GM19328 (cell line): ENCODE measurements at regions not wholly inside any gene's neighbourhood (a gene's known extent, or its start where the extent isn't known, plus 50 kb on each side); places are given as distances from the start of the nearest gene placed in this dataset.
"Not testable (repeated sequence)": the region's sequence is repeated elsewhere in the genome, so short reads cannot be mapped to it uniquely, and the experiment has no call there.

ENCODE experiments used
- ATAC-seq: cut with Tn5 transposase; IDR thresholded peaks from one replicate; pipeline ENCODE4 v1.9.1; 2021; ENCODE audit warnings: mild to moderate bottlenecking, moderate library complexity; ENCODE audit not compliant: unreplicated experiment

DNA sequence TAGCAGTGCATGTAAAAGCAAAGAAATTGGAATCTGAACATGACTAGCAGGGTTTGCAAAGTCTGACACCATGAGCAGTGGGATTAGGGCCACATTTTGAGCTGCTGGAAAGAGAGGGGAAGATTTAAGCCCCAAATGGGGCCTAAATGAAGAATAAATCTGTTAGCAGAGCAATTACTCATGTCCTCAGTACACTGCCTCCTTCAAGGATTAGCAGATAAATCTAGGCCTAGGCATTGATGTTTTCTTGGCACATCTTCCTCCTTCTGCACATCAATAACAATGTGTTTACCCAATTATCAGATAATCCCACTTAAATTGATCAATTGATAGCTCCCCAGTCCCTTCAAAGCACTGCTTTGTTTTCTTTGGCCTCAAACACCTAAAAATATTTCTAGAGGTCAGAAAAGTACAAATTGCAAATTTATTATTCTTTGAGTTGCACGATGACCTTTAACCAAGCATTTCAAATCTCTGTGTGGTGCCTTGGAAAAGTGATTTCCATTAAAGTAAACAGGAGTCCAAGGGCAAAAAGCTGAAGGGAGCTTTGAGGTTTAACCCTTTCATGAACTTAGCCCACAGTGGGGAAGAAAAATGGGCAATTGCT is 514.7 kb upstream of the CHORDC1 start:
- no peak for ATAC-seq

- no peak for ATAC-seq
Measured at GRCh38 chr11:90732486-90732885, 509.6 kb upstream of the CHORDC1 start.

- no peak for ATAC-seq
Measured at GRCh38 chr11:90723475-90723874, 500.6 kb upstream of the CHORDC1 start.

DNA sequence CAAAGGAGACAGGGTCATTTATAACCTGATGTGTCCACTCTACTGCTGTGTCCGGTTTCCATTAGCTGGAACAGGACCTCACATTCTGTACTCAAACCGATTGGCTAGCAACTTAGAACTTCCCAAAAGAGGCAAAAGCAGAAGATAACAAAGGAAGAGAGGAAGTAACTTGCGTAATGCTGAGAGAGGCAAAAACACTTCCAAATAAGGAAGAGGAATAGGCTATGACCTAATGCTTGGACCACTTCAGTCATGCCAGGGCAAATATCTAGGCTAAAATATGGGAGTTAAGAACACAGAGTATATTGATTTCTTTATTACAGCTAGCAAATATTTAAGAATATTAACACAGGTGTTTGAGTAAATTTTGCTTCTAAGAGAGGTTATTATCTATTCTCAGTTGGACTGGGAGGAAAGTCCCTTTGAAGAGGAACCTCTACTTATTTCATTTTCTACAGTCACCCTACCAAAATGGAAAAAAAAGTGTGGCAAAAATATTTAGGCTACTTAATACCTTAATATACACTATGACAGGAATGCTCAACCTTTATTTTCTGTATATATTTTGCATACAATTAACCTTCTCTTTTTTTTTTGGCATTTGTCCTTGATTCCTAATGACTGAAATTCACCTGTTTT is 499.8 kb upstream of the CHORDC1 start:
- ATAC-seq = no peak

DNA sequence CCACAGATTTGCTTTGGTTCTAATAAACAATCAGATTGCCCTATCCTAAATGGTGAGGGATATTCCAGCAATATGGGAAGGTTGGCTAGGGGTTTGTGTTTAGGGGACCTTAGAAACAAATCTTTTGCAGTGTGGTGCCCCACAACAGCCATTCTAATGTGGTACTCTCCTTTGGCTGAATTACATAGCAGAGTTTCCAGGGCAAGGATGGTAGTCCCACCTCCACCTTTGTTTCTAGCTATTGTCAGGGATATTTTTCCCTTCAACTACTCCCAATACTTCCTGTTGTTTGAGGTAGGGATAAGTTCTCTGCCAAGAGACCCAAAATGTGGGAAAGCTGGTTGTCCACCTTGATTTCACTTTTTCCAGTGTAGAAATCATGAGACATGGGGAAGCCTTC is 494.7 kb upstream of the CHORDC1 start:
- ATAC-seq = no peak

GRCh38 chr11:90705661-90706060 is 482.8 kb upstream of the CHORDC1 start:
- no peak for ATAC-seq

DNA sequence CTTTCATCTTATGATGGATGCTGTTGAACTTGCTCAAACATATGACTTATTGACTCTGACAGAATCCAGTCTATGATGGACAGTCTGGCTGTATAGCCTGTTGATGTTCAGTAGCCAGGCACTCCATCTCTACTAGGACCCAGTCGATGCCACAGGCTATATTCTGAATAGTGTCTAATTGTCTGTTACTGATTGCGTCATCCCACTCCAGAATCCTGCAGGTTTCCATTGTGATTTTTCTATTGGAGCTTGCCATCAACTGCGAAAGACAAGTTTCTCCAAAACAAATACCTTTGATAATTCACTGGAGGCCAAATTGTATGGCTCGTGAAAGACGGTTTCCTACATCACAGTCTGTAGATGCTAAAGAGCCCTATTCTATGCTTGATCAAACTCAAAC is 481.7 kb upstream of the CHORDC1 start:
- no peak for ATAC-seq

GRCh38 chr11:90701716-90702115 is 478.9 kb upstream of the CHORDC1 start:
- ATAC-seq = no peak

GRCh38 chr11:90700789-90701439 is 478.1 kb upstream of the CHORDC1 start:
- peak; percentile 54 for ATAC-seq

- ATAC-seq = no peak
Measured at GRCh38 chr11:90699791-90700400, 477.0 kb upstream of the CHORDC1 start.

- ATAC-seq = no peak
Measured at GRCh38 chr11:90698238-90698637, 475.4 kb upstream of the CHORDC1 start.

DNA sequence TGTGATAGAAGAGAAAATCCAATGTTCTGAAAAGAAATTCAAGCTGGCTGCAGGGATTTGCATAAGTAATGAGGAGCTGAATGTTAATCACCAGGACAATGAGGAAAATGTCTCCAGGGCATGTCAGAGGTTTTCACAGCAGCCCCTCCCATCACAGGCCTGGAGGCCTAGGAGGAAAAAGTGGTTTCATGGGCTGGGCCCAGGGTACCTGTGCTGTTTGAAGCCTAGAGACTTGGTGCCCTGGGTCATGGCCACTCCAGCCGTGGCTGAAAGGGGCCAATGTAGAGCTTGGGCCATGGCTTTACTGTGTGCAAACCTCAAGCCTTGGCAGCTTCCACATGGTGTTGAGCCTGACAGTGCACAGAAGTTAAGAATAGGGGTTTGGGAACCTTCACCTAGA is 452.6 kb upstream of the CHORDC1 start:
- ATAC-seq = not testable (repeated sequence)

- ATAC-seq = no peak
Measured at GRCh38 chr11:90669094-90669493, 446.2 kb upstream of the CHORDC1 start.

- ATAC-seq = no peak
Measured at GRCh38 chr11:90668502-90668901, 445.7 kb upstream of the CHORDC1 start.

- no peak for ATAC-seq
Measured at GRCh38 chr11:90661233-90661632, 438.4 kb upstream of the CHORDC1 start.

DNA sequence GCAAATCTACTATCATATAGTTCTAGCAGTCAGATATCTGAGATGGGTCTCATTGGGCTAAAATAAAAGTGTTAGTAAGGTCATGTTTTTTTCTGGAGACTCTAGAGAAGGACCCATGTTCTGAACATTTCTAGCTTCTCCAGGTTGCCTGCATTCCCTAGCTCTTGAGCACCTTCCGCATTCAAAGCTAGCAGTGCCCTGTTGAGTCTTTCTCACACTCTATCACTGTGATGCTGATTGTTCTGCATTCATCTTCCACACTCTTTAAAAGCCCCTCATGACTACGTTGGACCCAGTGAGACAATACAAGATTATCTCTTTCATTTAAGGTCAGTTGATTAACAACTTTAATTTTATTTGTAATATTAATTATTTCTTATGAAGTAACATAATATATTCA is 433.3 kb upstream of the CHORDC1 start:
- ATAC-seq = no peak

- ATAC-seq = no peak
Measured at GRCh38 chr11:90650153-90650552, 427.3 kb upstream of the CHORDC1 start.

- ATAC-seq = no peak
Measured at GRCh38 chr11:90646706-90647105, 423.9 kb upstream of the CHORDC1 start.

DNA sequence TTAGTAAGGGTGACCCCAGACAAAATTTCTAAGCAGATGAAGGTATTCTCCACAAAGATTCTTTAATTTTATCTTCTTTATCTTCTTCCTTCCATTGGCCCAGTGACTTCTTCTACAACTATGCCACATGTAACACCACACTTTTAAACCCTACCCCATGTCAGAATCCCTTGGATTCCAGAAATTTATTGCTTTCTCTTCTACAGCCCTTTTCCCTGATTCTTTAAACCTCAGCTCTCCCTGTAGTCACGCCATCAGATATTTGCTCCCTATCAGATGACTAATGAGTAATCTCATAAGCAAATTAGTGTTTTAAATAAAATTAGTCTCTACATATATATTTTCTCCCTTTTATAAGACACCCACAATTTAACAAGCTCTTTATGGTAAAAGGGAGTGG is 423.4 kb upstream of the CHORDC1 start:
- no peak for ATAC-seq

DNA sequence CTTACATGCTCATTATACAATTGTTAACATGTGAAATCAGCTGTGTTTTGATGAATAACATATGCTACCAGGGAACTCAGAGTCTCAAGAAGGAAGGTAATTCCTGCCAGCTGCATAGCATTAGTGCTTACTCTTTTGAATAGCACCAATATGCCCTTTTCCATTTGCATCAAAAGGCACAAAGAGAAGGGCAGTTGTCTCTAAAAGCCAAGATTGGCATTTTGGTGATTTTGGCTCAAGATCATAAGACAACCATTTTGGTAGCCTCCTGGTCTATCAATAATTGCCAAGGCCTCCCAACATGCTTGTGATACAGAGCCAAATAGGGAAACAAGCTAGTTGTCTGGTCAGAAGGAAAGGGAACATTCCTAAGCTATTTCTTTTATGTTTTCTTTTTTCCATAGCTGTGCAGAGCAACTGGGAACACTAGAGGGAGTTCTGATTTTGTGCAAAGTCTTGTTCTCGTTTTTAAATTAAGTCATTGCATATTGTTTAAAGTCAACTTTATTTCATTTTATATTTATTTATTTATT is 416.7 kb upstream of the CHORDC1 start:
- no peak for ATAC-seq

- ATAC-seq = no peak
Measured at GRCh38 chr11:90635886-90636285, 413.0 kb upstream of the CHORDC1 start.

- no peak for ATAC-seq
Measured at GRCh38 chr11:90635151-90635550, 412.3 kb upstream of the CHORDC1 start.
